HG03558 (cell line): ENCODE measurements at regions not wholly inside any gene's neighbourhood (a gene's known extent, or its start where the extent isn't known, plus 50 kb on each side); places are given as distances from the start of the nearest gene placed in this dataset.
"Not testable (repeated sequence)": the region's sequence is repeated elsewhere in the genome, so short reads cannot be mapped to it uniquely, and the experiment has no call there.

Experiments
- ATAC-seq: cut with Tn5 transposase; IDR thresholded peaks from one replicate; pipeline ENCODE4 v1.9.1; 2021; ENCODE audit warnings: moderate number of reproducible peaks; ENCODE audit not compliant: unreplicated experiment; ENCODE audit errors: extremely low read depth

GRCh38 chr14:56351861-56352260 lies 227.7 kb upstream of the TMEM260 start:
- no peak for ATAC-seq

DNA sequence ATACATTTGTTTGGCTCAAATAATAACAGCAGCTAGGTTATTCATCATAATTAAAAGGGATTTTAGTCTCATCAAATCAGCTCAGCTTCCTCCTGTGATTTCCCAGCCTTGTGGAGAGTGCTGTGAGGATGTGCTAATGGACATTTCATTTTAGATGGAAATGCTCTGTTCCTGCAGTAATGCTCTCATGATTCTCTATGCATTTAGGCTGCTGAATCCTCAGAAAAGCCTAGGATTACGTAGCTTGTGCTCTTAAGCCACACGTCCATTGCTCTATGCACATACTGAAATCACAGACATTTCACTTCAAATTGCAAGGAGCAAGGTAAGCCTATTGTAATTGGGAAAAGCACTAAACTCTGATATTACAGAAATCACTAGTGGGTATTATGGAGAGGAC lies 226.6 kb upstream of the TMEM260 start:
- ATAC-seq, result no peak

DNA sequence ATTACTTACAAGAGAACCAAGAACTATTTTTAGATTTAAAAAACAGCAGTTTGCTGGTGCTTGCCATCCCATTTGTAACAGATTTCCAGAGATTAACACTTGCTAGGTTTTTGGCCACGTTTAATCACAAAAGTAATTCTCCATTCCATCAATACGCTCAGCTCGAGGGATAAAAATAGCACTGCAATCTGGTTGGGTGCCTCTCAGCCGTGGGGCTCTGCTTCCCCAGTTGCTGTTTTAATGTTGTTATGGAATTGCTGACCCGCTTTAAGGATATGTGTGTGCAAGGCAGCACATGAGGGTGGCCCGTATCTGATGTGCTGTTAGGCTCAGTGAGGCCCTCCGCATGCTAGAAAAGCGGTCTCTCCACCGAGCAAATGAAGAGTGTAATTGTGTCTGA lies 222.2 kb upstream of the TMEM260 start:
- no peak for ATAC-seq

GRCh38 chr14:56358275-56358674 lies 221.3 kb upstream of the TMEM260 start:
- ATAC-seq, result no peak

GRCh38 chr14:56358851-56359614 lies 220.6 kb upstream of the TMEM260 start:
- ATAC-seq, result peak; percentile 43

- ATAC-seq, result not testable (repeated sequence)
These were observed 213.9 kb upstream of the TMEM260 start for GRCh38 chr14:56365663-56366062.

GRCh38 chr14:56367416-56367815 lies 212.2 kb upstream of the TMEM260 start:
- ATAC-seq, result no peak

DNA sequence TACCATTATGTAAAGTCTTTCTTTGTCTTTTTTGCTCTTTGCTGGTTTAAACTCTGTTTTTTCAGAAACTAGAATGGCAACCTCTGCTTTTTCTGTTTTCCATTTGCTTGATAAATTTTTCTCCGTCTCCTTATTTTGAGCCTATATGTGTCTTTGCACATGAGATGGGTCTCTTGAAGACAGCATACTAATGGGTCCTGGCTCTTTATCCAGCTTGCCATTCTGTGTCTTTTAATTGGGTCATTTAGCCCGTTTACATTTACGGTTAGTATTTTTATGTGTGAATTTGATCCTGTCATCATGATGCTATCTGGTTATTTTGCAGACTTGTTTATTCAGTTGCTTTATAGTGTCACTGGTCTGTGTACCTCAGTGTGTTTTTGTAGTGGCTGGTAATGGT lies 207.9 kb upstream of the TMEM260 start:
- no peak for ATAC-seq

- no peak for ATAC-seq
These were observed 205.2 kb upstream of the TMEM260 start for GRCh38 chr14:56374421-56374820.

GRCh38 chr14:56378046-56378445 lies 201.6 kb upstream of the TMEM260 start:
- no peak for ATAC-seq

DNA sequence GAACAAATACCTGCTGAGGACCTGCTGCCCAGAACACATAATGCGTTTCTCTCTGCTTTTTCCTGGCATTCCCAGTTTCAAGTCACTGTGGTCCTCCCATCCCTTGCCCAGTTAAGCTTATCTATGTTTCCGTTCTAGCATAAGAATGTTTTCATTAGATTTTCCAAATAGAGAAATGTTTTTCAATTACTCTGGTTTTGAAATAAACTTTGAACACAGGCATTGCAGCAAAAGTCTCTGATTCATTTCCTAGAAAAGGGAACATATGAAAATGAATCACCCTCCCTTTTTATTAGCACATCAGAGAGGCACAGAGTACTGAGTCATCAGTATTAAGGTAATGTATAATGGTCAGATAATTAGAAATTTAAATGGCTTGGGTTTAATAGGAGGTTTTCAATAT lies 201.1 kb upstream of the TMEM260 start:
- no peak for ATAC-seq

DNA sequence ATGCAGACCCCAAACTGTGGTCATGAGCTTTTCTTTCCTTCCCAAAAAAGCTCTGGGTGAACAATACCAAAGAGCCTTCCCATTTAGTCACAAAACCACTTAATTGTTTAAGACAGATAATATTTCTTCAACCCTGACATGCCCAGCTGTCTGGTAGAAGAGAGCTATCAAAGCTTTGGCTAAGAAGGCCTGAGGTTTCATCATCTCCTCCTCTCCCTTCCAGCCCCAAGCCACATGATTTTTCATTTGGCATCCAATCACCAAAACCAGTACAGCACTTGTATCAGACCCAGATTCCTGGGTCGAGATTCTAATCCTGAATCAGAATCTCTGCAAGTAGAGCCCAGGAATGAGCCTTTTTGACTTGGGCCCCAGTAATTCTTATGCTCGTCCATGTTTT lies 199.6 kb upstream of the TMEM260 start:
- ATAC-seq, result no peak

GRCh38 chr14:56386024-56386423 lies 193.6 kb upstream of the TMEM260 start:
- ATAC-seq, result no peak

DNA sequence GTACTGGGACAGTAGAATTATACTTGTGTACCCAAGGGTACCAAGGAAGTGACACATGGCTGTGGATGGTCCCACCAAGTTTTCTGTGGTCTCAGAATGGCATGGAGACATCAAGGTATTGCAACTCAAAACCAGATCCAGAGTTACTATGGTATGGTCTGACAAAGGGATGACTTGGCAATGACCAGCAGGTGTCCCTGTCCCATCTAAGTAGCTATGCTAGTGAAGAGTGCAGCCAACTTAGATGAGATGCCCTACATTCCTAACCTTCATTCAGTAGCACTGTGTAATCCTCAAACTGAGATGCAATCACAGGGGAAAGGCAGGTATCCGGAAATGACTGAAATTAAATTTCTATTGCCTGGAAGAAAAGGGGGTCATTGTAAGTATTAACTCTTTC lies 188.7 kb upstream of the TMEM260 start:
- ATAC-seq, result no peak

- no peak for ATAC-seq
These were observed 184.6 kb upstream of the TMEM260 start for GRCh38 chr14:56394826-56395530.

- no peak for ATAC-seq
These were observed 179.3 kb upstream of the TMEM260 start for GRCh38 chr14:56400109-56400825.

DNA sequence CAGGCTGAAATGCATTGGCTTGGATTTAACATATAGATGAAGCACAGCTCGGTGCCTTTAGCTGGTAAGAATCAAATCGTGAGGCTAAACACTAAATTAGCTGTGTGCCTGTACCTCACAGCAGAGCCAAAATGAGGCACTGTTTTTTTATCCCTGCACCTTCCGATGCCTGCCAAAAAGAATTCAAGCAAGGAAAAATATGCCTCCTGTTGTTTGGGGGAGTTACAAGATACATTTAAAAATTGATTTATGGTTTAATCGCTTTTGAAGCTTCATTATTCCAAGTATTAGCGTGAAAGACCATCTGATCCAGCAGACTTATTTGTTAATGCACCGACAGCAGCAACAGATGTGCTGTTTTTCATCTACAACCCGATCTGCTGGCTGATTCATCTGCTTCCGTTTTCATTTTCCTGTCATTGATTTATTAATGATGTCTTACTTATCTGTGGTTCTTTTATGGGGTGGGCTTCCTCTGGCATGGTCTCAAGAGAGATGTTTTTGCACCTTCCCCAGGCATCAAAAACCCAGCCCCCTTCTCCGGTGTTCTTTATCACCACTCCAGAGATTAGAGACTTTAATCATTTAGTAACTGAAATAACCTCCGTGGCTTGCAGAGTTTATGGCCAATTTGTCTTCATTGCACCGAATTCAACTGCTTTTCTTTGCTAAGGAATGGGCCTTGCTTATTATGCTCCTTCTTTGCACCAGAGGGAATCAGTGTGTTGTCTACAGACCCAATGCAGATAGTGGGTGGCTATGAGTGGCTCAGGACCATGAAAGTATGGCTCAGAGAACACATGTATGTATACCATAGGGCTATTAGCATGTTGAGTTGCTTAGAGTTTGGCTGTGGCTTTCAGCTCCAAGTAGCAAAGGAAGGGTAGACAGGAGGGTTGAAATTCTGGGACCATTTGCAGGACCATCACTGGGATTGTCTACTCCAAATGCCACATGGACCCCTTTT lies 166.8 kb upstream of the TMEM260 start:
- ATAC-seq, result no peak

- no peak for ATAC-seq
These were observed 165.9 kb upstream of the TMEM260 start for GRCh38 chr14:56413721-56414120.

DNA sequence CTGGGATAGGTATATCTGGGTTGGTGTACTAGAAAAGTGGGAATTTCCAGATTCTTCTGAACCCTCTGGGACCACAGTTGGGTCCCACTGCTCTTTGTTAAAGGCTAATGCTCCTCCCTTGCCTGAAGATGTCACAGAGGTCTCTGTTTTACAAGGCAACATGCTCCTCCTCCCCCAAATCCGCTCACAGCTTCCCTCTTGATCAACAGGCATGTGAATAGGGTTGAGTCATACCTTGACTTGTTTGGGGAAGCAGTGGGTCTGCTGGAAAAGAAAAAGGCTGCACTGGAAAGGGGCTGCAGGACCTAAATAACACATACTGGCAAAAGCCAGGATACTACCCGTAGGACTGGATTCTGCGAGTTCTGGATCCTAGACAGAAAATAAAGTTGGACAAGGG lies 165.4 kb upstream of the TMEM260 start:
- no peak for ATAC-seq

- no peak for ATAC-seq
These were observed 163.4 kb upstream of the TMEM260 start for GRCh38 chr14:56416213-56416612.
